IPS-20b (cell line): ENCODE measurements at regions not wholly inside any gene's neighbourhood (a gene's known extent, or its start where the extent isn't known, plus 50 kb on each side); places are given as distances from the start of the nearest gene placed in this dataset.

Experiments used
- H3K27ac ChIP-seq: one replicate; pipeline ENCODE4 v1.5.1; 2013; ENCODE audit warnings: low read length
- H3K27me3 ChIP-seq: 2 replicates; pipeline ENCODE4 v1.6.1; 2013; ENCODE audit warnings: mild to moderate bottlenecking, low read length, inconsistent platforms; ENCODE audit not compliant: insufficient read depth
- H3K36me3 ChIP-seq: 2 replicates; pipeline ENCODE4 v1.6.1; 2013; ENCODE audit warnings: low read depth, mild to moderate bottlenecking, inconsistent platforms, low read length, moderate library complexity; ENCODE audit not compliant: insufficient read depth
- H3K4me1 ChIP-seq: 2 replicates; pipeline ENCODE4 v1.6.1; 2013; ENCODE audit warnings: mild to moderate bottlenecking, control low read depth, inconsistent platforms, low read length, moderate library complexity; ENCODE audit not compliant: insufficient read depth
- H3K4me3 ChIP-seq: 2 replicates; pipeline ENCODE4 v1.5.1; 2013; ENCODE audit warnings: mild to moderate bottlenecking, low read length, inconsistent platforms
- H3K9ac ChIP-seq: 2 replicates; pipeline ENCODE4 v1.6.1; 2013; ENCODE audit warnings: low read depth, mild to moderate bottlenecking, inconsistent platforms, low read length, moderate library complexity
- H3K9me3 ChIP-seq: 2 replicates; pipeline ENCODE4 v1.6.1; 2013; ENCODE audit warnings: mild to moderate bottlenecking, low read depth, low read length, inconsistent platforms; ENCODE audit not compliant: insufficient read depth

DNA sequence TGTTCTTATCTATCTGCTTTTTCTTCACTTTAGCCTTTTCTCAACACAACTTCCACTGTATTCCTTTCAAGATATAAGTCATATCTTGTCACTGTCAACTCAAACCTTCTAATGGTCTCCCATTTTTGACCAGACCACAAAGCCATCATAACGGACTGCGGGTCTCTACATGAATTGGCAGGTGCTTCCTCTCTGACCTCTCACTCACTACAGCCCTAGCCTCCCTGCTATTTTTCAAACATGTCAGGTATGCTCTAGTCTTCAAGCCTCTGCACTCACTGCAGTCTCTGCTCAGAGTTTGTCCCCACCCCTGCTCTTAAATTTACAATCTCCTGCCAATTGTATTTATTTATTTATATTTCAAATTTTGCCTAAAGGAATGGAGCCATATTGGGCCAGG lies 858.1 kb downstream of the TRIB2 start:
- Histone ChIP-seq H3K9ac (no peak overlapping the region), H3K9me3 (no peaks in the 10 kb centered on the region), H3K27ac (no peak overlapping the region), H3K4me1 (no peaks in the 10 kb centered on the region), H3K36me3 (no peaks in the 10 kb centered on the region), H3K27me3 (no peaks in the 10 kb centered on the region), H3K4me3 (no peak overlapping the region)

DNA sequence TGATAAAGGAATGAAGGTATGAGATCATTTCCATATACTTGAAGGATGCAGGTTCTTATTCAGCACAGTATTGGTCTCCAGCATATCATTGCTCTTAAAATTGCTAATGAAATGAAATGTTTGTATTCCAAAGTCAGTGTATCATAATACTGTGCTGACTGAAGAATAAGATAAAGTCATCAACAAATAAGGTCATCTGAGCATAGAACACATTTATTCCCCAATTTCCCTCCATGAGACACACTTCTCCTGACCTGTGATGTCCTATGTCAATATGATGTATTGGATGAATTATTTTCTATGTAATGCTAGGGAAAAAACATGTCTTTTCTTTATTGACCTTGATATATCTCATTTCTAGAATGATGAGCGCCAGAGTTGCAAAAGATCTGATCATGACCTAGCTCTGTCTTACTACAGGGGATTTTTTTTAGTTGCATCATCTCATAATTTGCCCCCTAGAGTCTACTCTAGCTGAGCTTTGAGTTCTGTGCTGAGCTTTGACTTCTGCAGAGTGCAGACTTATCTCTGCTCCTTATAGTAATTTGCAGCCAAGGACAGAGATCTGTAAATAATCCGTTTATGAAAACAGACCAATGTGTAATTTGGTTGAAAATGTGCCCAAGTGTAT lies 859.8 kb downstream of the TRIB2 start:
- Histone ChIP-seq H3K27me3 (no peaks in the 10 kb centered on the region), H3K9me3 (no peaks in the 10 kb centered on the region), H3K4me3 (no peak overlapping the region), H3K36me3 (no peaks in the 10 kb centered on the region), H3K9ac (no peak overlapping the region), H3K27ac (no peak overlapping the region), H3K4me1 (no peaks in the 10 kb centered on the region)

DNA sequence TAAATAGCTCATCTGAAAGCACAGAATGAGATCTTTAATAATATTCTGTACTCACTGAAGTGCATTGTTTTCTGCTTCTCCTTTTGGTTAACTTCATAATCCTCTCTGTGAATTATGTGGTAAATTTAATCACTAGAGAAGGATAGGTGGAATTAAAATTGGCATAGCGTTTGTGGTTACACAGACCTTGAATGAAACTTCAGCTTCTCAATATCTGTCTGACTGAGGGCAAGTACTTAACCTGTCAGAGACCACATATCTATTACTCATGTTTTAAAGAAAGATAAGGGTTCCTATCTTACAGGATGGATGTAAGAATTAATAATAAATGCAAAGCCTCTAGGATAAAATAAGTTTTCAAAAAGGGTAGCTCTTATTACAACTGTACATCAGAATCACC lies 861.8 kb downstream of the TRIB2 start:
- H3K27me3 ChIP-seq: no peaks in the 10 kb centered on the region
- H3K4me3 ChIP-seq: no peak overlapping the region
- no peaks in the 10 kb centered on the region for H3K9me3 ChIP-seq

DNA sequence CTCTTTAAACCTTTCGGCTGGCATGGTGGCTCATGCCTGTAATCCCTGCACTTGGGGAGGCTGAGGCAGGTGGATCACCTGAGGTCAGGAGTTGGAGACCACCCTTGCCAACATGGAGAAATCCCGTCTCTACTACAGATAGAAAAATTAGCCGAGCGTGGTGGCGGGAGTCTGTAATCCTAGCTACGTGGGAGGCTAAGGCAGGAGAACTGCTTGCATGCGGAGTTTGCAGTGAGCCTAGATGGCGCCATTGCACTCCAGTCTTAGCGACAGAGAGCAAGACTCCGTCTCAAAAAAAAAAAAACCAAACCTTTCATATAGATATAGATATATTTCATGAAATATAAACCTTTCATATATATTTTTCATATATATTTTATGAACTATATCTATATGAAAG lies 864.7 kb downstream of the TRIB2 start:
- H3K27me3 ChIP-seq: no peaks in the 10 kb centered on the region
- no peak overlapping the region for H3K4me3 ChIP-seq
- no peaks in the 10 kb centered on the region for H3K4me1 ChIP-seq
- no peak overlapping the region for H3K9ac ChIP-seq
- no peaks in the 10 kb centered on the region for H3K9me3 ChIP-seq
- H3K27ac ChIP-seq: no peak overlapping the region
- no peaks in the 10 kb centered on the region for H3K36me3 ChIP-seq

More for the DNA sequence above, 861.8 kb downstream of the TRIB2 start:
- no peak overlapping the region for H3K27ac ChIP-seq
- H3K4me1 ChIP-seq: no peaks in the 10 kb centered on the region
- H3K36me3 ChIP-seq: no peaks in the 10 kb centered on the region
- no peak overlapping the region for H3K9ac ChIP-seq

DNA sequence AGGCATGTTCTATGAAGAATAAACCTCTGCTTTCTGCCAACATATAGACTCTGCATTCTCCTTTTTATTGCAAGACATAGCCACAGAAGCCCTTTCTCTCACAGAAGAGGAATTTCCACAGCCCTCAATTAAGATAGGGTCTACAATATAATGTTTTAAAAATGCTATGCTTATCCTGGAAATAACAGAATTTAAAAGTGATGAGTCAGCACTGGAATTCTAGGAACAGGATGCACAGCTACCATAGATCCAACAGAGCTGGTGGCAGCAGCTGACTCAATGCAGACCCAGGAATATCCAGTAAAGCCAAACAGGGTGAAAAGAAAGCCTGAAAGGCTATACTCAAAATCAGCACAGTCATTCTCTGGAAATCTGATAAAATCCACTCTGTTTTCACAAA lies 866.9 kb downstream of the TRIB2 start:
- H3K9ac ChIP-seq: no peak overlapping the region
- H3K4me3 ChIP-seq: no peak overlapping the region

DNA sequence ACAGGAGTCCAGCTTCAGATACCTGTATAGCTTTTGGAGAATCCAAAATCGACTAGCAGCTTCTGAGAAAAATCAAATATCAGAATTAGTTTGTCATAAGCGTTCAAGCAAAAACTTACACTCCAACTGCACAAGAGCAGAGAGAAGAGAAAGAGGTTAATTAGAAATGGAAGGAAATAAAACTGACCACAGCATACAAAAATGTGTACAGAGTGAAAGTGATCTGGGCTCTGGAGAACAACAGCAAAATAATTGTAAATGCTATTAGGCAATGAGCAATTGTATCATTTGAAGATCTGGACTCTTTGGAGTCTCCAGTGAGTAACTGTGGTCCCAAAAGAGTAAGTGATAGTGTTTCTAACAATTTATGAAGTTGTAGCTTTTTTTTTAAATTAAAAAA lies 867.3 kb downstream of the TRIB2 start:
- no peak overlapping the region for H3K4me3 ChIP-seq
- H3K27ac ChIP-seq: no peak overlapping the region
- H3K9me3 ChIP-seq: no peaks in the 10 kb centered on the region
- no peak overlapping the region for H3K9ac ChIP-seq
- no peaks in the 10 kb centered on the region for H3K27me3 ChIP-seq
- no peaks in the 10 kb centered on the region for H3K4me1 ChIP-seq
- no peaks in the 10 kb centered on the region for H3K36me3 ChIP-seq

More for the DNA sequence above, 866.9 kb downstream of the TRIB2 start:
- no peaks in the 10 kb centered on the region for H3K4me1 ChIP-seq
- H3K27ac ChIP-seq: no peak overlapping the region
- no peaks in the 10 kb centered on the region for H3K9me3 ChIP-seq
- H3K36me3 ChIP-seq: no peaks in the 10 kb centered on the region
- no peaks in the 10 kb centered on the region for H3K27me3 ChIP-seq

DNA sequence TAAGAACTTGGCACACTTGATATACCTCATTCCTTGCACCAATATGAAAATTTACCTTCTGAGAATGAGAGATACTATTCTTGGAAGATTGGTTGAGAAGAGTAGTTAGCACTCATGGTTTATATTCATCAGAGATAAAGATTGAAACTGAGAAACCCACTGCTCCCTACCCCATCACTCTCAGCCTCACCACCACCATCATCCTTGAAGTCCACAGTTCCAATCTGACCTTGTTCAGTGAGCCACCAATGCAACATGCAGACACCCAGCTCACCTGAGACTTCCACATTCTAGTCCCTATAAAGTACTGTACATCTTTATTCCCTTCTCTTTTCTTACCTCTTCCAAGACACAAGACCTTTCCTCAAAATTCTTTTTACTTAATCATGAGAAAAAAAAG lies 869.0 kb downstream of the TRIB2 start:
- H3K27ac ChIP-seq: no peak overlapping the region
- H3K36me3 ChIP-seq: no peaks in the 10 kb centered on the region
- no peaks in the 10 kb centered on the region for H3K27me3 ChIP-seq
- H3K9me3 ChIP-seq: no peaks in the 10 kb centered on the region
- no peak overlapping the region for H3K4me3 ChIP-seq
- no peaks in the 10 kb centered on the region for H3K4me1 ChIP-seq
- no peak overlapping the region for H3K9ac ChIP-seq

DNA sequence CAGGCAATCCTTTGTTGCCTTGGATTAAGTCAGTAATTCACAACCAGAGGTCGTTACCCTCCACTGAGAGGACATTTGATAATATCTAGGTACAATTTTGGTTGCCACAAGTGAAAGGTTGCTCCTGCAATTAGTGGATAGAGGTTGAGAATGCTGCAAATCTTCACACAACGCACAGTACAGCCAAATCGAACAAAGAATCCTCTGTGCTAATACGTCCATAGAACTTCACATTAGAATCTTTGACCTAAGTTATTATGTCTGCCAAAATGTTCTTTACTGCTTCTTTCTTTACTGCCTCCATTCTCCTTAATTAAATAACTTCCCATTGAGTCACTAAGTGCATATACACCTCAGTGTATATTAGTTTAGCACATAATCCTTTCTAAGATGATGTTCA lies 879.5 kb downstream of the TRIB2 start:
- no peak overlapping the region for H3K27ac ChIP-seq
- no peak overlapping the region for H3K4me3 ChIP-seq
- H3K9me3 ChIP-seq: no peaks in the 10 kb centered on the region
- H3K27me3 ChIP-seq: no peaks in the 10 kb centered on the region
- H3K4me1 ChIP-seq: no peaks in the 10 kb centered on the region
- H3K36me3 ChIP-seq: no peaks in the 10 kb centered on the region
- no peak overlapping the region for H3K9ac ChIP-seq

DNA sequence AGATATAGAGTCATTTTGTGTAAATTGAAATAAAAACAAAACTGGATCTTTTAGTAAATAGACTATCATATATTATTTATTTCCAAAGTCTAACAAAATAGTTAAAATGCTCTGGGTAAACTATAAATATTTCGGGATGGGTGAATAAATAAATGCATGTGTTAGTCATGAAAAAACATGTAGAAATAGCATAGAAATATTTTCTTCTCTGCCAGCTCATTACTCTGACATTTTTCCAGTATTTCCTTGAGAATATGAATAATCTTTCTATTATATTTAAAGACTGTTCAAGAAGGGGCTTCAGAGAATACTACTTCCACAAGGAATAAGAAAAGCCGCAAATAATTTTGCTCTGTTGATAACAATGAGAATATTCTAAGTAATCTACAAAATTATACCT lies 880.4 kb downstream of the TRIB2 start:
- no peaks in the 10 kb centered on the region for H3K27me3 ChIP-seq
- no peaks in the 10 kb centered on the region for H3K9me3 ChIP-seq
- no peak overlapping the region for H3K4me3 ChIP-seq
- no peak overlapping the region for H3K27ac ChIP-seq
- H3K4me1 ChIP-seq: no peaks in the 10 kb centered on the region
- no peak overlapping the region for H3K9ac ChIP-seq
- H3K36me3 ChIP-seq: no peaks in the 10 kb centered on the region

DNA sequence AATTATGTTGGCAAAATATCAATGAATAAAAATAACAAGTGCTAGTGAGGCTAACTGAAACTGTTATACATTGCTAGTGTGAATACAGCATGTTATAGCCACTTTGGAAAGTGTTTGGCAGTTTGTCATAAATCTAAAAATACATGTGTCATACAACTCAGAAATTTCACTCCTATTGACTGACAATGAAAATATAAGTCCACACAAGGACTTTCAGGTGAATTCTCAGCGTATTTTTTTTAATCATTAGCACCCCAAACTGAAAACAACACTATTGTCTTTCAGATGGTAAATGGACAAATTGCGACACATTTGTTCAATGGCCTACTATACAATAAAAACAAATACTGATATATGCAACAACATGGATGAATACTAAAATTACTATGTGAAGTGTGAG lies 884.8 kb downstream of the TRIB2 start:
- Histone ChIP-seq H3K4me3 (no peak overlapping the region), H3K27me3 (no peaks in the 10 kb centered on the region), H3K9me3 (no peaks in the 10 kb centered on the region), H3K4me1 (no peaks in the 10 kb centered on the region), H3K27ac (no peak overlapping the region), H3K36me3 (no peaks in the 10 kb centered on the region), H3K9ac (no peak overlapping the region)

DNA sequence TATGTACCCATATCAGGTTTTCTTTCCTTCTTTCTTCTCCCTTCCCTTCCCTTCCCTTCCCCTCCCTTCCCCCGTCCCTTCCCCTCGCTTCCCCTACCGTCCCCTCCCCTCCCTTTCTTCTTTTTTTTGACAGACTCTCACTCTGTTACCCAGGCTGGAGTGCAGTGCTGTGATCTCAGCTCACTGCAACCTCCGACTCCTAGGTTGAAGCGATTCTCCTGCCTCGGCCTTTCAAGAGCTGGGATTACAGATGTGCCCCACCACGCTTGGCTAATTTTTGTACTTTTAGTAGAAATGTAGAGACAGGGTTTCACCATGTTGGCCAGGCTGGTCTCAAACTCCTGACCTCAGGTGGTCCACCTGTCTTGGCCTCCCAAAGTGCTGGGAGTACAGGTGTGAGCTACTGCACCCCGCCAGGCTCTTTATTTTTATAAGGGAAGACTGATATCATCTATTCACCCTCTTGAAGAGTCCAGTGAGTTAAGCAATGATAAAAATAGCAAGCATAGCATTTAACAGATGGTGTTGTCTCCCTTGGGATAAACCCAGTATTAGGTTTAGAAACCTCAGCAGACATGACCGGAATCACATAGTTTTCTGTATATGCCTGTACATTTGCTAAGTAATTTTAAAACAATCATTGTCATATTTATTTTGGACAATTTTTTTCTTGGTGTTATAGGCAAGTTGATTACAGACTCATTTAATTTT lies 888.4 kb downstream of the TRIB2 start:
- H3K4me1 ChIP-seq: no peaks in the 10 kb centered on the region
- no peak overlapping the region for H3K9ac ChIP-seq
- no peaks in the 10 kb centered on the region for H3K9me3 ChIP-seq
- no peak overlapping the region for H3K4me3 ChIP-seq
- H3K27ac ChIP-seq: no peak overlapping the region
- no peaks in the 10 kb centered on the region for H3K36me3 ChIP-seq
- H3K27me3 ChIP-seq: no peaks in the 10 kb centered on the region

DNA sequence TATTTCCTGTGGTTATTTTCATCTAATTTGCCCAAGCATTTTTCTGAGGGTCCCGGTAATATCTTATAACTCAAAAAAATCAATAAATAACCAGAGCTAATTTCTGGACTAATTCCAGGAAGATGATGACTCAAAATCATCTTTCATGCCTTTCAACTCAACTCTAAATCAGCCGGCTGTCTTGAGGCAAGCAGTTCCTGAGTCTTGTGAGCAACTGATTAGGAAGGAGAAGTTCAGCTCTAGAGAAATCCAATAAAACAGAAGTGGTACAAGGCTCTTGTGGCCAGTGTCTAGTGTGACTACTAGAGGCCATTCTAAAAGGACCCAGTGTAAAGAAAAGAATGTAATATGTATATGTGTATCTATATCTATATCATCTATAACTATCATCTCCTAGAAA lies 890.4 kb downstream of the TRIB2 start:
- Histone ChIP-seq H3K36me3 (no peaks in the 10 kb centered on the region), H3K27ac (no peak overlapping the region), H3K27me3 (no peaks in the 10 kb centered on the region), H3K4me1 (peaks cover 6% of the 10 kb centered on the region; the same call in 1 of the 2 replicates), H3K4me3 (no peak overlapping the region), H3K9ac (no peak overlapping the region), H3K9me3 (no peaks in the 10 kb centered on the region)
